OCI-LY7 (cell line): ENCODE measurements at regions not wholly inside any gene's neighbourhood (a gene's known extent, or its start where the extent isn't known, plus 50 kb on each side); places are given as distances from the start of the nearest gene placed in this dataset.

ENCODE experiments used
- BruUV-seq: library from RNA; stranded (reverse); fragments of 400-500 nt; replicated peaks from 2 replicates; lab custom pipeline; 2021; lab: Mats Ljungman, UMichigan
- CTCF ChIA-PET: fragments of 300-600 bp; sonication (Branson Sonifier 250); formaldehyde crosslinking; loops from one replicate; lab custom pipeline; 2022; ENCODE audit warnings: antibody characterized with exemption; ENCODE audit not compliant: unreplicated experiment; lab: Charles Lee
- POLR2A ChIA-PET: fragments of 300-600 bp; sonication (Branson Sonifier 250); formaldehyde crosslinking; loops from one replicate; lab custom pipeline; 2022; ENCODE audit warnings: antibody characterized with exemption; lab: Charles Lee
- DNase-seq: peaks from one replicate; pipeline ENCODE4 v3.0.0-alpha.2; 2015; ENCODE audit warnings: low spot score
- H2AFZ ChIP-seq: fragments of 200-600 bp; sonication (generic), shearing (Covaris generic); 2 replicates; pipeline ENCODE4 v1.6.1; 2014; ENCODE audit warnings: mild to moderate bottlenecking, antibody characterized with exemption, low read length, moderate library complexity
- H3K27ac ChIP-seq: fragments of 200-600 bp; sonication (generic); 2 replicates; pipeline ENCODE4 v1.5.1; 2014; ENCODE audit warnings: mixed run types, low read depth, mild to moderate bottlenecking, moderate library complexity, low read length, inconsistent platforms; ENCODE audit not compliant: poor library complexity, severe bottlenecking
- H3K36me3 ChIP-seq: fragments of 200-600 bp; sonication (generic); 2 replicates; pipeline ENCODE4 v1.6.1; 2014; ENCODE audit warnings: mild to moderate bottlenecking, antibody characterized with exemption, low read length, moderate library complexity, mixed read lengths; ENCODE audit not compliant: insufficient read depth
- H3K4me1 ChIP-seq: fragments of 200-600 bp; sonication (generic); 2 replicates; pipeline ENCODE4 v1.5.1; 2014; ENCODE audit warnings: mild to moderate bottlenecking, low read length; ENCODE audit not compliant: insufficient read depth, poor library complexity, severe bottlenecking
- H3K4me2 ChIP-seq: fragments of 200-600 bp; sonication (generic); 2 replicates; pipeline ENCODE4 v1.6.1; 2014; ENCODE audit warnings: mild to moderate bottlenecking, low read length
- H3K4me3 ChIP-seq: fragments of 200-600 bp; sonication (generic); 2 replicates; pipeline ENCODE4 v1.5.1; 2014; ENCODE audit warnings: mild to moderate bottlenecking, low read depth, low read length; ENCODE audit not compliant: poor library complexity, severe bottlenecking
- H3K79me2 ChIP-seq: fragments of 200-600 bp; sonication (generic); 2 replicates; pipeline ENCODE4 v1.6.1; 2016; ENCODE audit warnings: low read depth, mild to moderate bottlenecking, low read length, moderate library complexity, mixed read lengths; ENCODE audit not compliant: insufficient read depth
- H3K9me2 ChIP-seq: fragments of 200-600 bp; sonication (generic); 2 replicates; pipeline ENCODE4 v1.6.1; 2016; ENCODE audit warnings: mild to moderate bottlenecking, low read length, mixed read lengths; ENCODE audit not compliant: insufficient read depth
- H3K9me3 ChIP-seq: fragments of 200-600 bp; sonication (generic); 2 replicates; pipeline ENCODE4 v1.6.1; 2014; ENCODE audit warnings: mild to moderate bottlenecking, mixed run types, low read length, mixed read lengths
- H4K20me1 ChIP-seq: fragments of 200-600 bp; sonication (generic); 2 replicates; pipeline ENCODE4 v1.6.1; 2014; ENCODE audit warnings: mild to moderate bottlenecking, antibody characterized with exemption, low read length, moderate library complexity, mixed read lengths; ENCODE audit not compliant: insufficient read depth
- CTCF ChIP-seq: fragments of 200-600 bp; sonication (generic); conservative IDR thresholded peaks from 2 replicates; pipeline ENCODE4 v1.5.1; 2014; ENCODE audit warnings: mild to moderate bottlenecking, antibody characterized with exemption, low read length, moderate library complexity, mixed read lengths
- EZH2phosphoT487 ChIP-seq: fragments of 200-600 bp; sonication (generic); IDR thresholded peaks from 2 replicates; pipeline ENCODE4 v1.6.1; 2018; ENCODE audit warnings: low read depth, borderline replicate concordance, mild to moderate bottlenecking, mixed run types, antibody characterized with exemption, low read length, moderate library complexity, mixed read lengths
- intact Hi-C: fragments of 100-400 bp; cut with micrococcal nuclease; formaldehyde crosslinking; loops from one replicate; pipeline ENCODE4 v1.10.0; 2022; ENCODE audit not compliant: unreplicated experiment

- Histone ChIP-seq H3K4me3 (no peak overlapping the region), H2AFZ (no peak overlapping the region), H4K20me1 (no peaks in the 10 kb centered on the region), H3K27ac (no peak overlapping the region), H3K9me3 (no peaks in the 10 kb centered on the region), H3K36me3 (no peaks in the 10 kb centered on the region), H3K4me1 (no peaks in the 10 kb centered on the region), H3K9me2 (no peaks in the 10 kb centered on the region), H3K79me2 (no peaks in the 10 kb centered on the region), H3K4me2 (no peak overlapping the region)
- no peak for TF ChIP-seq CTCF
- no peak for TF ChIP-seq EZH2phosphoT487
- CTCF ChIA-PET = no interaction called here
- BruUV-seq = no TSS peak
- intact Hi-C loops = no loop called here
- POLR2A ChIA-PET = no interaction called here
- DNase-seq = no peak
Observed at GRCh38 chr3:106880206-106880605, 497.0 kb upstream of the CCDC54 start.

- Histone ChIP-seq H3K9me2 (no peaks in the 10 kb centered on the region), H3K4me1 (no peaks in the 10 kb centered on the region), H3K9me3 (no peaks in the 10 kb centered on the region), H3K79me2 (no peaks in the 10 kb centered on the region), H3K4me3 (no peak overlapping the region), H3K4me2 (no peak overlapping the region), H4K20me1 (no peaks in the 10 kb centered on the region), H3K27ac (no peak overlapping the region), H3K36me3 (no peaks in the 10 kb centered on the region), H2AFZ (no peak overlapping the region)
- TF ChIP-seq CTCF (no peak), EZH2phosphoT487 (no peak)
- CTCF ChIA-PET = no interaction called here
- BruUV-seq = no TSS peak
- intact Hi-C loops = no loop called here
- no peak for DNase-seq
- POLR2A ChIA-PET = no interaction called here
Observed at GRCh38 chr3:106881186-106881585, 496.1 kb upstream of the CCDC54 start.

- DNase-seq = no peak
- intact Hi-C loops = no loop called here
- Histone ChIP-seq H3K36me3 (no peaks in the 10 kb centered on the region), H3K27ac (no peak overlapping the region), H2AFZ (no peak overlapping the region), H3K4me1 (no peaks in the 10 kb centered on the region), H4K20me1 (no peaks in the 10 kb centered on the region), H3K79me2 (no peaks in the 10 kb centered on the region), H3K4me3 (no peak overlapping the region), H3K9me2 (no peaks in the 10 kb centered on the region), H3K4me2 (no peak overlapping the region), H3K9me3 (no peaks in the 10 kb centered on the region)
- CTCF ChIA-PET = no interaction called here
- POLR2A ChIA-PET = interaction anchor here (0.6 to 1.2 kb wide), 2 partner anchors 9 to 113 kb away, joined by 3 to 4 read pairs; no protein-coding TSS in a partner anchor
- BruUV-seq = no TSS peak
- TF ChIP-seq EZH2phosphoT487 (no peak), CTCF (no peak)
Observed at GRCh38 chr3:106882297-106882696, 494.9 kb upstream of the CCDC54 start.
